ENCODE measurements at regions not wholly inside any gene's neighbourhood (a gene's known extent, or its start where the extent isn't known, plus 50 kb on each side); places are given as distances from the start of the nearest gene placed in this dataset.

- no peaks in the 10 kb centered on the region for H3K36me3 Mint-ChIP-seq
- H3K4me3 Mint-ChIP-seq, result no peak overlapping the region
- ATAC-seq, result no peak
- H3K27ac Mint-ChIP-seq, result no peak overlapping the region
- DNase-seq (ENCODE audit: low spot score in 2 of 2), result no peak
- no peaks in the 10 kb centered on the region for H3K9me3 Mint-ChIP-seq
- no peaks in the 10 kb centered on the region for H3K4me1 Mint-ChIP-seq
Observed at GRCh38 chr2:19685731-19686130, 216.1 kb downstream of the TTC32 start.

- Mint-ChIP-seq H3K9me3 (no peaks in the 10 kb centered on the region), H3K27ac (no peak overlapping the region)
Observed at GRCh38 chr2:19684516-19684915, 217.3 kb downstream of the TTC32 start.

GRCh38 chr2:19683556-19683955 lies 218.2 kb downstream of the TTC32 start:
- Mint-ChIP-seq H3K27ac (no peak overlapping the region), H3K4me3 (no peak overlapping the region), H3K9me3 (no peaks in the 10 kb centered on the region), H3K4me1 (no peaks in the 10 kb centered on the region), H3K36me3 (no peaks in the 10 kb centered on the region)
- DNase-seq (ENCODE audit: low spot score in 2 of 2) (no peak), ATAC-seq (no peak)

More at GRCh38 chr2:19684516-19684915, 217.3 kb downstream of the TTC32 start:
- Mint-ChIP-seq H3K4me3 (no peak overlapping the region), H3K4me1 (no peaks in the 10 kb centered on the region), H3K36me3 (no peaks in the 10 kb centered on the region)
- ATAC-seq (no peak), DNase-seq (ENCODE audit: low spot score in 2 of 2) (no peak)

GRCh38 chr2:19682493-19682892 lies 219.3 kb downstream of the TTC32 start:
- Mint-ChIP-seq H3K36me3 (no peaks in the 10 kb centered on the region), H3K4me1 (no peaks in the 10 kb centered on the region)

GRCh38 chr2:19677825-19678518 lies 223.8 kb downstream of the TTC32 start:
- no peak overlapping the region for H3K27ac Mint-ChIP-seq
- DNase-seq (ENCODE audit: low spot score in 2 of 2) (no peak), ATAC-seq (no peak)
- H3K4me3 Mint-ChIP-seq, result no peak overlapping the region
- H3K9me3 Mint-ChIP-seq, result no peaks in the 10 kb centered on the region
- H3K4me1 Mint-ChIP-seq, result no peaks in the 10 kb centered on the region
- no peaks in the 10 kb centered on the region for H3K36me3 Mint-ChIP-seq

More at GRCh38 chr2:19682493-19682892, 219.3 kb downstream of the TTC32 start:
- H3K27ac Mint-ChIP-seq, result no peak overlapping the region
- no peak overlapping the region for H3K4me3 Mint-ChIP-seq
- ATAC-seq (no peak), DNase-seq (ENCODE audit: low spot score in 2 of 2) (no peak)
- no peaks in the 10 kb centered on the region for H3K9me3 Mint-ChIP-seq

GRCh38 chr2:19677215-19677777 lies 224.5 kb downstream of the TTC32 start:
- DNase-seq (ENCODE audit: low spot score in 2 of 2), result no peak
- no peaks in the 10 kb centered on the region for H3K36me3 Mint-ChIP-seq
- no peak overlapping the region for H3K4me3 Mint-ChIP-seq
- no peaks in the 10 kb centered on the region for H3K4me1 Mint-ChIP-seq
- H3K9me3 Mint-ChIP-seq, result no peaks in the 10 kb centered on the region
- ATAC-seq, result no peak
- H3K27ac Mint-ChIP-seq, result no peak overlapping the region

GRCh38 chr2:19676770-19677169 lies 225.0 kb downstream of the TTC32 start:
- no peak for ATAC-seq
- Mint-ChIP-seq H3K9me3 (no peaks in the 10 kb centered on the region), H3K27ac (no peak overlapping the region), H3K4me3 (no peak overlapping the region), H3K36me3 (no peaks in the 10 kb centered on the region), H3K4me1 (no peaks in the 10 kb centered on the region)
- DNase-seq (ENCODE audit: low spot score in 2 of 2), result no peak

- H3K27ac Mint-ChIP-seq, result no peak overlapping the region
- DNase-seq (ENCODE audit: low spot score in 2 of 2), result no peak
- no peak for ATAC-seq
- no peaks in the 10 kb centered on the region for H3K36me3 Mint-ChIP-seq
- no peak overlapping the region for H3K4me3 Mint-ChIP-seq
- H3K9me3 Mint-ChIP-seq, result no peaks in the 10 kb centered on the region
- no peaks in the 10 kb centered on the region for H3K4me1 Mint-ChIP-seq
Observed at GRCh38 chr2:19675856-19676460, 225.8 kb downstream of the TTC32 start.

GRCh38 chr2:19675003-19675629 lies 226.7 kb downstream of the TTC32 start:
- no peak for ATAC-seq
- H3K9me3 Mint-ChIP-seq, result no peaks in the 10 kb centered on the region
- H3K4me3 Mint-ChIP-seq, result no peak overlapping the region
- no peaks in the 10 kb centered on the region for H3K4me1 Mint-ChIP-seq
- no peaks in the 10 kb centered on the region for H3K36me3 Mint-ChIP-seq
- DNase-seq (ENCODE audit: low spot score in 2 of 2), result no peak
- H3K27ac Mint-ChIP-seq, result no peak overlapping the region

GRCh38 chr2:19674051-19675002 lies 227.5 kb downstream of the TTC32 start:
- H3K4me1 Mint-ChIP-seq, result no peaks in the 10 kb centered on the region
- no peaks in the 10 kb centered on the region for H3K9me3 Mint-ChIP-seq
- H3K36me3 Mint-ChIP-seq, result no peaks in the 10 kb centered on the region
- DNase-seq (ENCODE audit: low spot score in 2 of 2) (no peak), ATAC-seq (no peak)
- H3K4me3 Mint-ChIP-seq, result no peak overlapping the region
- H3K27ac Mint-ChIP-seq, result no peak overlapping the region

- Mint-ChIP-seq H3K9me3 (no peaks in the 10 kb centered on the region), H3K27ac (no peak overlapping the region), H3K4me3 (no peak overlapping the region), H3K4me1 (no peaks in the 10 kb centered on the region), H3K36me3 (no peaks in the 10 kb centered on the region)
- no peak for DNase-seq (ENCODE audit: low spot score in 2 of 2)
- ATAC-seq, result no peak
Observed at GRCh38 chr2:19673213-19673791, 228.5 kb downstream of the TTC32 start.

GRCh38 chr2:19671916-19672315 lies 229.9 kb downstream of the TTC32 start:
- Mint-ChIP-seq H3K4me1 (no peaks in the 10 kb centered on the region), H3K9me3 (no peaks in the 10 kb centered on the region), H3K4me3 (no peak overlapping the region), H3K36me3 (no peaks in the 10 kb centered on the region), H3K27ac (no peak overlapping the region)
- DNase-seq (ENCODE audit: low spot score in 2 of 2) (no peak), ATAC-seq (peak; percentile 5)

- no peaks in the 10 kb centered on the region for H3K9me3 Mint-ChIP-seq
- H3K4me1 Mint-ChIP-seq, result no peaks in the 10 kb centered on the region
- H3K27ac Mint-ChIP-seq, result no peak overlapping the region
- DNase-seq (ENCODE audit: low spot score in 2 of 2), result no peak
- no peaks in the 10 kb centered on the region for H3K36me3 Mint-ChIP-seq
- H3K4me3 Mint-ChIP-seq, result no peak overlapping the region
- ATAC-seq, result peak; percentile 14
Observed at GRCh38 chr2:19671311-19671710, 230.5 kb downstream of the TTC32 start.

- Mint-ChIP-seq H3K9me3 (no peaks in the 10 kb centered on the region), H3K27ac (no peak overlapping the region), H3K4me3 (no peak overlapping the region), H3K36me3 (no peaks in the 10 kb centered on the region), H3K4me1 (no peaks in the 10 kb centered on the region)
- DNase-seq (ENCODE audit: low spot score in 2 of 2) (no peak), ATAC-seq (no peak)
Observed at GRCh38 chr2:19670303-19670702, 231.5 kb downstream of the TTC32 start.

- DNase-seq (ENCODE audit: low spot score in 2 of 2) (no peak), ATAC-seq (no peak)
- no peak overlapping the region for H3K27ac Mint-ChIP-seq
- no peaks in the 10 kb centered on the region for H3K9me3 Mint-ChIP-seq
- H3K4me3 Mint-ChIP-seq, result no peak overlapping the region
- no peaks in the 10 kb centered on the region for H3K36me3 Mint-ChIP-seq
- H3K4me1 Mint-ChIP-seq, result no peaks in the 10 kb centered on the region
Observed at GRCh38 chr2:19669559-19669958, 232.2 kb downstream of the TTC32 start.

All from stimulated activated effector memory CD8-positive, alpha-beta T cell treated with anti-CD3 and anti-CD28 coated beads, Interleukin-12 subunit alpha, Interleukin-12 subunit beta, amount 100 ng/mL, for 72 hours (primary cell).